ENCODE measurements at regions not wholly inside any gene's neighbourhood (a gene's known extent, or its start where the extent isn't known, plus 50 kb on each side); places are given as distances from the start of the nearest gene placed in this dataset.

DNA sequence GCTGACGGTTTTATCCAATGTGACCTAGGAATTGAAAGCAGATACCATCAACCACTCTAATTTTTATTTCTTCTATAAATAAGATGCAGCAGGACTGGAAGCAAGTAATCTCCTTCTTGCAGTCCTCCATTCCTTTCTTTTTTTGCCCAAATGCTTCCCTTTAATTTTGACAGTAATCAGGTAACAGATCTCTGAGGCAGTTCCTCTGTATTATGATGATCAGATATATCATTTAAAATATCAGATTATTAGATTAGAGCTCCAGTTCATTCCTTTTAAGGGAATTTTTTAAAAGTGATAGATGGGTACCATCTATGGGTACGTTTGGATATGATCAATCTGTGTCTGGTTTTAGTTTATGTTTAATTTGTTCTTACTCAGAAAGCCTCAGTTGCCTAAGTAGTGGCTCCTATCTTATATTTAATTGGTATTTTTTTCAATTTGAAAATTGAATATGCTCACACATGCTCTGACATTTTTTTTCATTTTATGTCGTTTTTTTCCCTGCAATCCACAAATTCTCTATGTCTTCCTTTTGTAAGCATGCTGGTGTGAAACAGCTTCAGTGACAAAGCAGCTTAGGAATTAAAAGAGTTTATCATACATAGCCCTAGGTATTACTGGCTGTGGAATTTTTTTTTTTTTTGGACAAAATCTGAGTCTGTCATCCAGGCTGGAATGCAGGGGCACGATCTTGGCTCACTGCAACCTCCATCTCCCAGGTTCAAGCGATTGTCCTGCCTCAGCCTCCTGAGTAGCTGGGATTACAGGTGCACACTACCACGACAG, 73.7 kb upstream of the ANK2 start:
- FAIRE-seq, result no peak
- DNase-seq (ENCODE audit: extremely low spot score, insufficient read length, low read depth), result no peak

DNA sequence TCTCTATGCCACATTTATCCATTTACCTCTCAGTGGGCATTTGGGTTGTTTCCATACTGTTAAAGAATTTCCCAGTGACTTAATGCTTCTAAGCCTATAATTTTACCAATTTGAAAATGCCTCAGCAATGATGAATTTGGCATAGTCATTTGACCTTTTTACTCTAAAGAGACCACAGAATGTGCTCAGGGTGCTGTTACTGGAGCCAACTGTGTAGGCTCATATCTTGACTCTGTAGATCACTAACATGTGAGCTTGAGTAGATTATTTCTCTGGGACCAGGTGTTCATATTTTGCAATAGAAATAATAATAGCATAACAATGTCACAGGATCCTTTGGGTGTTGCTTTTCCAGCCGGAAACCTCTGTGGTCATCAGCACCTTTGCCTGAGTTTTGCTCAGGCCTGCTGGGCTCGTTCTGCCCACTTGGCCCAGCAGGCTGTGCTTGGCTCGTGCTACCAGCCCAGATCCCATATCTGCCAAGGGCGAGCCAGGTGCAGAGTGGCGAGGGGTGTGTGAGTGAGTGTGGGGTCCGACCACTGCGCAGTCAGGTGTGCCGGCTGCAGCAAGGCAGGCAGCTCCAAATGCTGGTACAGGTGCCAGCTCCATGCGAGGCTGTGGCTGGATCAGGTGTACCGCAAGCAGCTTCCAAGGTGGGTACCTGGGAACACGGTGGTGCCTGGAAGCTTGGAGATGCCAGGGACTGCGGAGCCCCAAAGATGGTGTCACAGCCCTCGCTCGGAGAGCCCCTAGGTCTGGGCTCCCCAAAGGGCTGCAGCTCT, 70.6 kb upstream of the ANK2 start:
- DNase-seq (ENCODE audit: extremely low spot score, insufficient read length, low read depth), result no peak
- no peak for FAIRE-seq

DNA sequence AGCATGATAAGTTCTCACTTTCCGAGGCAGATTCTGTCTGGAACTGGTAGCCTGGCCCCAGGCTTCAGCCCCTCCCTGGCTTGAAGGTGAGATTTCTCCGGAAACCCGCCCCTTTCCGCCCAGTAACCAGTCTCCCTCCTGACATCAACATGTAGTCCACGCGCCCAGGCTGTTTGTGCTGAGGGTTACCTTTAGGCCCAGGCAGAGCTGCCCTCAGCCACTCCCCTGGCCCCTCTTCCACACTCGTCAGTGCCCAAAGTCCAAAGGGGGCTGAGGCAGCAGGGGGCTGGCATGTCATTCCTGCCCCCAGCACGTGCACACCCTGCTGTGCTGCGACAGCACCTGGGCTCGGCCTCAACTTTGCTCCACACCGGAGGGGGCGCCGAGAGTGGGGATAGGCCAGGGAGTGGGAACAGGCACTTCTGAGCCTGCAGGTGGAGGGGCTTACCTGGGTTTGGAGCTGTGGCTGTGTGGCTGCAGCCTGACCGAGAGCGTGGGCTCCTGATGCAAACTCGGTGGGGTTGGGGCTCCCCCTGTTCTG, 69.5 kb upstream of the ANK2 start:
- FAIRE-seq (no peak), DNase-seq (ENCODE audit: extremely low spot score, insufficient read length, low read depth) (no peak)

DNA sequence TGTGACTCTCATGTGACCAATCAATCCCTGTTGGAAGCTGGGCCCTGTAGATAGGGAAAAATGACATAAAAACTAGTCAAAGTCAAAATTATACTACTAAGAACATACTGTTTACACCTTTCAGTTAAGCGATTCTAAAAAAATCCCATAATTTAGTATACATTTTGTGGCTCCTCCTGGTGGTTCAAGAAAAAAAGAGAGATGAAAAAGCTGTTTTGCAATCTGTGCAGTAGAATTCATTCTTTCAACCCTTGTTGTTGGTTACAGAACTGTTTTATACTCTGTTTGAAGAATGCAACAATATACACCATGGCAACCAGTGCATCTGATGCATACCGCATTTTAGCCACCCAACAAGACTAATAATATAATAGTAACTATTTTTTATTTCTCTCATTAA, 66.8 kb upstream of the ANK2 start:
- no peak for FAIRE-seq
- no peak for DNase-seq (ENCODE audit: extremely low spot score, insufficient read length, low read depth)

DNA sequence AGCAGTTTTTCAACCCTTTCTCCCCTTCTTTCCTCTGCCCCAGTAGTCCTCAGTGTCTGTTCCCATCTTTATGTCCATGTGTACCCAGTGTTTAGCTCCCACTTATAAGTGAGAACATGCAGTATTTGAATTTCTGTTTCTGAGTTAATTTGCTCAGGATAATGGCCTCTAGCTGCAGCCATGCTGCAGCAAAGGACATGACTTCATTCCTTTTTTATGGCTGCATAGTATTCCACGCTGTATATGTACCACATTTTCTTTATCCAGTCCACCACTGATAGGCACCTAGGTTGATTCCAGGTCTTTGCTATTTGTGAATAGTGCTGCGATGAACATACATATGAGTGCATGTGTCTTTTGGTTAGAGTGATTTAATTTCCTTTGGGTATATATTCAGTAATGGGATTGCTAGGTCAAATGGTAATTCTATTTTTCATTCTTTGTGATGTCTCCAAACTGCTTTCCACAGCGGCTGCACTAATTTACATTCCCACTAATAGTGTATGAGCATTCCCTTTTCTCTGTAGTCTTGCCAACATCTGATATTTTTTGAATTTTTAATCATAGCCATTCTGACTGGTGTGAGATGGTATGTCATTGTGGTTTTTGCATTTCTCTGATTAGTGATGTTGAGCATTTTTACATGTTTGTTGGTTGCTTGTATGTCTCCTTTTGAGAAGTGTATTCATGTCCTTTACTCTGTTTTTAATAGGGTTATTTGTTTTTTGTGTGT, 54.6 kb upstream of the ANK2 start:
- DNase-seq (ENCODE audit: extremely low spot score, insufficient read length, low read depth) (no peak), FAIRE-seq (no peak)

All from GM18507 (cell line).